ENCODE measurements at regions not wholly inside any gene's neighbourhood (a gene's known extent, or its start where the extent isn't known, plus 50 kb on each side); places are given as distances from the start of the nearest gene placed in this dataset.
"Not testable (repeated sequence)": the region's sequence is repeated elsewhere in the genome, so short reads cannot be mapped to it uniquely, and the experiment has no call there.

GRCh38 chr7:159209429-159209828, 64.8 kb upstream of the VIPR2 start:
- no peak for TF ChIP-seq CTCF (IDR thresholded peaks at IDR 0.05)
- no peak for DNase-seq (ENCODE audit: low spot score)
- no peak overlapping the region for H3K4me3 ChIP-seq
- no peak overlapping the region for H3K27ac ChIP-seq

GRCh38 chr7:159207951-159208350, 63.3 kb upstream of the VIPR2 start:
- Histone ChIP-seq H3K27ac (no peak overlapping the region), H3K4me3 (no peak overlapping the region)
- no peak for DNase-seq (ENCODE audit: low spot score)
- TF ChIP-seq CTCF (IDR thresholded peaks at IDR 0.05), result no peak

GRCh38 chr7:159207393-159207792, 62.7 kb upstream of the VIPR2 start:
- no peak overlapping the region for H3K4me3 ChIP-seq
- no peak for DNase-seq (ENCODE audit: low spot score)
- no peak for TF ChIP-seq CTCF (IDR thresholded peaks at IDR 0.05)
- no peak overlapping the region for H3K27ac ChIP-seq

- no peak for DNase-seq (ENCODE audit: low spot score)
- H3K4me3 ChIP-seq, result no peak overlapping the region
- no peak overlapping the region for H3K27ac ChIP-seq
- TF ChIP-seq CTCF (IDR thresholded peaks at IDR 0.05), result no peak
Measured at GRCh38 chr7:159205833-159206232, 61.2 kb upstream of the VIPR2 start.

- H3K27ac ChIP-seq, result no peak overlapping the region
- no peak for TF ChIP-seq CTCF (IDR thresholded peaks at IDR 0.05)
- no peak for DNase-seq (ENCODE audit: low spot score)
- H3K4me3 ChIP-seq, result no peak overlapping the region
Measured at GRCh38 chr7:159204664-159205063, 60.0 kb upstream of the VIPR2 start.

GRCh38 chr7:159203253-159203652, 58.6 kb upstream of the VIPR2 start:
- DNase-seq (ENCODE audit: low spot score), result not testable (repeated sequence)

GRCh38 chr7:159201722-159202330, 57.2 kb upstream of the VIPR2 start:
- no peak for DNase-seq (ENCODE audit: low spot score)
- no peak overlapping the region for H3K27ac ChIP-seq
- no peak overlapping the region for H3K4me3 ChIP-seq
- no peak for TF ChIP-seq CTCF (IDR thresholded peaks at IDR 0.05)

More at GRCh38 chr7:159203253-159203652, 58.6 kb upstream of the VIPR2 start:
- not testable (repeated sequence) for H3K27ac ChIP-seq, H3K4me3 ChIP-seq
